Thyroid gland (tissue), 4 donors: ENCODE measurements at regions not wholly inside any gene's neighbourhood (a gene's known extent, or its start where the extent isn't known, plus 50 kb on each side); places are given as distances from the start of the nearest gene placed in this dataset.

Experiments used
- CTCF ChIP-seq, 6 experiments: fragments of 200-600 bp in 3 of 6; fragments of 450-650 bp in 3 of 6; sonication (generic) in 3 of 6; IDR thresholded peaks; one replicate each; pipeline ENCODE4 v1.5.1; 2016 to 2019; ENCODE audit warnings: antibody characterized with exemption in 6 of 6, mild to moderate bottlenecking in 2 of 6, inconsistent platforms in 1 of 6, moderate library complexity in 1 of 6
- POLR2A ChIP-seq, 2 donors: fragments of 450-650 bp; IDR thresholded peaks; one replicate each; pipeline ENCODE4 v1.6.1; 2017; ENCODE audit warnings: antibody characterized with exemption in 2 of 2, mild to moderate bottlenecking in 2 of 2, moderate library complexity in 1 of 2

- no peak for TF ChIP-seq CTCF (IDR thresholded peaks at IDR 0.05)
- TF ChIP-seq POLR2A (IDR thresholded peaks at IDR 0.05) = no peak
These were observed 71.2 kb upstream of the PARP8 start for GRCh38 chr5:50595199-50595598.
